Calu3 (cell line): ENCODE measurements at regions not wholly inside any gene's neighbourhood (a gene's known extent, or its start where the extent isn't known, plus 50 kb on each side); places are given as distances from the start of the nearest gene placed in this dataset.

Experiments
- BruUV-seq: library from RNA; stranded (reverse); fragments of 400-500 nt; replicated peaks from 2 replicates; lab custom pipeline; 2021; lab: Mats Ljungman, UMichigan
- CTCF ChIA-PET: fragments of 300-600 bp; sonication (Branson Sonifier 250); formaldehyde crosslinking; loops from one replicate; lab custom pipeline; 2022; ENCODE audit warnings: antibody characterized with exemption; lab: Charles Lee
- DNase-seq: peaks from one replicate; pipeline ENCODE4 v3.0.0; 2022
- H3K27ac Mint-ChIP-seq: one replicate; pipeline ENCODE4 v1.8.0; 2022; ENCODE audit warnings: mixed read lengths; ENCODE audit not compliant: unreplicated experiment
- H3K27me3 Mint-ChIP-seq: one replicate; pipeline ENCODE4 v1.8.0; 2022; ENCODE audit warnings: mixed read lengths; ENCODE audit not compliant: unreplicated experiment
- H3K36me3 Mint-ChIP-seq: one replicate; pipeline ENCODE4 v1.8.0; 2022; ENCODE audit warnings: mild to moderate bottlenecking, moderate library complexity, mixed read lengths; ENCODE audit not compliant: insufficient read depth, unreplicated experiment
- H3K4me1 Mint-ChIP-seq: one replicate; pipeline ENCODE4 v1.8.0; 2022; ENCODE audit warnings: mild to moderate bottlenecking, low read depth, mixed read lengths; ENCODE audit not compliant: unreplicated experiment
- H3K4me3 Mint-ChIP-seq: one replicate; pipeline ENCODE4 v1.8.0; 2022; ENCODE audit warnings: mild to moderate bottlenecking, low read depth, moderate library complexity, mixed read lengths; ENCODE audit not compliant: unreplicated experiment
- H3K9me3 Mint-ChIP-seq: one replicate; pipeline ENCODE4 v1.8.0; 2022; ENCODE audit warnings: low read depth, mixed read lengths; ENCODE audit not compliant: unreplicated experiment
- intact Hi-C: fragments of 100-400 bp; cut with micrococcal nuclease; formaldehyde crosslinking; loops from one replicate; pipeline ENCODE4 v1.10.0; 2022; ENCODE audit not compliant: unreplicated experiment
- TF ChIP-seq, protein P1 (sequence below): fragments of 200-600 bp; IDR thresholded peaks from one replicate; pipeline ENCODE4 v1.8.0; 2022; ENCODE audit warnings: antibody characterized with exemption; ENCODE audit not compliant: unreplicated experiment

DNA sequence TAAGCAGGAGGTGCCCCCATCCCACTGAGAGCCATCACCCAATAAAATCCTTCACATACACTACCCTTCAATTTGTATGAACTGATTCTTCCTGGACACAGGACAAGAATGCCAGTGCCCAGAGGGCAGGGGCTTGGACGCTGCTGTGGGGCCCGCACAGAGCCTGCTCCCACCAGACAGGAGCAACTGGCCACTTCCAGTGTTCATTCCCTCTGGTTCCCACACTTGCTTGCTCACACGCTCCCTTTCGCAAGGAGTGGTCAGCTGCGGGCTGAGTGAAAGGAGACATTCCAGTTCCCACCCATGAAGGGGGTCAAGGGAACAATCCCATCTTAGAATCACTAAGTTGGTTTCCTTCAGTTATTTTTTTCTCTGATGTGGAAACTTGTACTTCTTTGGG lies 314.5 kb upstream of the ACO1 start:
- no TSS peak for BruUV-seq
- TF ChIP-seq, protein P1, sequence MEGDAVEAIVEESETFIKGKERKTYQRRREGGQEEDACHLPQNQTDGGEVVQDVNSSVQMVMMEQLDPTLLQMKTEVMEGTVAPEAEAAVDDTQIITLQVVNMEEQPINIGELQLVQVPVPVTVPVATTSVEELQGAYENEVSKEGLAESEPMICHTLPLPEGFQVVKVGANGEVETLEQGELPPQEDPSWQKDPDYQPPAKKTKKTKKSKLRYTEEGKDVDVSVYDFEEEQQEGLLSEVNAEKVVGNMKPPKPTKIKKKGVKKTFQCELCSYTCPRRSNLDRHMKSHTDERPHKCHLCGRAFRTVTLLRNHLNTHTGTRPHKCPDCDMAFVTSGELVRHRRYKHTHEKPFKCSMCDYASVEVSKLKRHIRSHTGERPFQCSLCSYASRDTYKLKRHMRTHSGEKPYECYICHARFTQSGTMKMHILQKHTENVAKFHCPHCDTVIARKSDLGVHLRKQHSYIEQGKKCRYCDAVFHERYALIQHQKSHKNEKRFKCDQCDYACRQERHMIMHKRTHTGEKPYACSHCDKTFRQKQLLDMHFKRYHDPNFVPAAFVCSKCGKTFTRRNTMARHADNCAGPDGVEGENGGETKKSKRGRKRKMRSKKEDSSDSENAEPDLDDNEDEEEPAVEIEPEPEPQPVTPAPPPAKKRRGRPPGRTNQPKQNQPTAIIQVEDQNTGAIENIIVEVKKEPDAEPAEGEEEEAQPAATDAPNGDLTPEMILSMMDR: no peak
- Mint-ChIP-seq H3K27me3 (no peaks in the 10 kb centered on the region), H3K36me3 (no peaks in the 10 kb centered on the region), H3K4me1 (no peaks in the 10 kb centered on the region), H3K4me3 (no peak overlapping the region), H3K9me3 (no peaks in the 10 kb centered on the region), H3K27ac (no peak overlapping the region)
- no peak for DNase-seq
- intact Hi-C loops: no loop called here
- CTCF ChIA-PET: no interaction called here

DNA sequence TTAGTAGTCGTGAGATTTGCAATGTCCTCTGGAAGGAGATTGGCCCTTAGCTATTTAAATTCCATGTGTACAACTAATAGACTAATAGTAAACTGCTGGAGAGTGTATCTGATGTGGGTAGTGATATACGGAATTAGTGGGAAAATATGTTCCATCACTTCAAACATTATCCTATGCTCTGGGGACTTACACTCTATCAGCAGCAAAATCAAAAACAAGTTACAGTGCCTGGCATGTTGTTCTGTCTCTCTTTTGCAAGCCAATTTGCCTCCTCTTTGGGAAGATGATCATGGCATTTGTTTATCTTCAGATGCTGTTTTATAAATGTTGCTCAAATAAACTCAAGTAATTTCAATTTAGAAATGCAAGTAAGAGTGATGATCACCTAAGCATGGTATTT lies 311.9 kb upstream of the ACO1 start:
- Mint-ChIP-seq H3K4me1 (no peaks in the 10 kb centered on the region), H3K9me3 (no peaks in the 10 kb centered on the region), H3K4me3 (no peak overlapping the region), H3K27me3 (no peaks in the 10 kb centered on the region), H3K36me3 (no peaks in the 10 kb centered on the region), H3K27ac (no peak overlapping the region)
- CTCF ChIA-PET: no interaction called here
- TF ChIP-seq, protein P1: no peak
- BruUV-seq: no TSS peak
- intact Hi-C loops: no loop called here
- no peak for DNase-seq

DNA sequence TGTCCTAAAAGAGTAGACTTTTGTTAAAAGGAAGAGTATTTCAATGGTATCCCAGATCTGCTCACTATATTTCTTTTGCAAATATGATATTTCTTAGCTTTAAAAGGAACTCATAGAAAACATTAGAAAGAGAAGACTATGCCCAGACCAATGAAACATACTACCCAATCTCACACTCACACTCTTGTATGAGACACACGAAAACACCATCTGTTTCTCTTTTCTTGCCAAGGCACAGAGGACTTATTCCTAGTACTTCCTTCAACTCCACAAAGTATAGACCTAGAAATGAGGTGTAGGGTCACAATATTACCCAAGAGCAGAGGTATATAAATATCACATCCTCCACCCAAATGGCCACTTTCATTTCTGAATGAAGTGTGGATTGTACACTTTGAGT lies 292.4 kb upstream of the ACO1 start:
- BruUV-seq: no TSS peak
- H3K27ac Mint-ChIP-seq: no peak overlapping the region
- no peaks in the 10 kb centered on the region for H3K9me3 Mint-ChIP-seq

DNA sequence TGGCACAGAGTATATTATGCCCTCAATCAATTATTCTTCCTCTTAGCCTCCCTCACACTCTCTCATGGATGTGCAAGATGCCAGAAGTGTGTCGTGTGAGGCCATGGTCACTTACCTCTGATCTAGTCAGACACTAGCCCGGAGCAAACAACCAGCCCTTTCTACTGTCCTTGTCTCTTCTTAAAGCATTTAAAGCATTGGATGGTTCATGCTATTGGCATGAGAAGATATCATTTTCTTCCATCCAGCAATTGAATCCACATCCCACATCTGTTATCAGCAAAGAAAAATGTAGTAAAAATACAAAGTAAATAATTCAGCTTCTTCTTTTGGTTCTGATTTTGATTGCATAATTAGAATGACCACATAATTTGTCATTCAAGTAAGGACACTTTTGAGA lies 267.2 kb upstream of the ACO1 start:
- H3K9me3 Mint-ChIP-seq: no peaks in the 10 kb centered on the region
- intact Hi-C loops: no loop called here
- no peaks in the 10 kb centered on the region for H3K36me3 Mint-ChIP-seq
- CTCF ChIA-PET: no interaction called here
- H3K27ac Mint-ChIP-seq: no peak overlapping the region
- no peak for DNase-seq
- no peaks in the 10 kb centered on the region for H3K4me1 Mint-ChIP-seq
- H3K27me3 Mint-ChIP-seq: no peaks in the 10 kb centered on the region
- TF ChIP-seq, protein P1: no peak
- H3K4me3 Mint-ChIP-seq: no peak overlapping the region
- BruUV-seq: no TSS peak

More for the DNA sequence above, 292.4 kb upstream of the ACO1 start:
- Mint-ChIP-seq H3K27me3 (no peaks in the 10 kb centered on the region), H3K4me1 (no peaks in the 10 kb centered on the region), H3K4me3 (no peak overlapping the region), H3K36me3 (no peaks in the 10 kb centered on the region)
- CTCF ChIA-PET: no interaction called here
- intact Hi-C loops: no loop called here
- no peak for DNase-seq
- TF ChIP-seq, protein P1: no peak
